Panc1 (cell line): ENCODE measurements at regions not wholly inside any gene's neighbourhood (a gene's known extent, or its start where the extent isn't known, plus 50 kb on each side); places are given as distances from the start of the nearest gene placed in this dataset.
"Not testable (repeated sequence)": the region's sequence is repeated elsewhere in the genome, so short reads cannot be mapped to it uniquely, and the experiment has no call there.

ENCODE experiments used
- ATAC-seq: fragments of 200-7000 bp; cut with Tn5 transposase; 2 replicates; pipeline ENCODE4 v1.9.1; 2020; ENCODE audit warnings: mild to moderate bottlenecking, moderate library complexity
- BruUV-seq: library from RNA; stranded (reverse); fragments of 400-500 nt; replicated peaks from 2 replicates; lab custom pipeline; 2021; lab: Mats Ljungman, UMichigan
- CTCF ChIA-PET: fragments of 300-600 bp; sonication (Branson Sonifier 250); formaldehyde crosslinking; loops from one replicate; lab custom pipeline; 2022; ENCODE audit warnings: antibody characterized with exemption; lab: Charles Lee
- POLR2A ChIA-PET: fragments of 300-600 bp; sonication (Branson Sonifier 250); formaldehyde crosslinking; loops from one replicate; lab custom pipeline; 2022; ENCODE audit warnings: antibody characterized with exemption; lab: Charles Lee
- DNase-seq: peaks from one replicate; pipeline ENCODE4 v3.0.0-alpha.2; 2010; ENCODE audit warnings: low read depth, low spot score
- H3K27ac ChIP-seq: 2 replicates; pipeline ENCODE4 v1.5.1; 2011; ENCODE audit warnings: mild to moderate bottlenecking, low read length, inconsistent platforms
- H3K27me3 ChIP-seq: fragments of 200-500 bp; sonication (Bioruptor generic); 2 replicates; pipeline ENCODE4 v1.6.0; 2014; ENCODE audit warnings: low read length, inconsistent platforms; ENCODE audit not compliant: control insufficient read depth, insufficient read depth
- H3K36me3 ChIP-seq: fragments of 200-500 bp; sonication (Bioruptor generic); 2 replicates; pipeline ENCODE4 v1.5.1; 2014; ENCODE audit warnings: inconsistent platforms, mild to moderate bottlenecking, low read length, moderate library complexity; ENCODE audit not compliant: control insufficient read depth, insufficient read depth
- H3K4me1 ChIP-seq: 2 replicates; pipeline ENCODE4 v1.5.1; 2011; ENCODE audit warnings: inconsistent platforms, mild to moderate bottlenecking, low read length, moderate library complexity; ENCODE audit not compliant: control insufficient read depth, insufficient read depth
- H3K4me3 ChIP-seq, 2 experiments: 2 replicates each; pipeline ENCODE4 v1.5.1; 2011 to 2012; ENCODE audit warnings: low read depth in 2 of 2, low read length in 2 of 2, mild to moderate bottlenecking in 2 of 2, inconsistent platforms in 1 of 2, moderate library complexity in 1 of 2
- H3K9me3 ChIP-seq: fragments of 200-500 bp; sonication (Bioruptor generic); 2 replicates; pipeline ENCODE4 v1.5.1; 2014; ENCODE audit warnings: low read depth, mild to moderate bottlenecking, inconsistent platforms, low read length, moderate library complexity; ENCODE audit not compliant: control insufficient read depth, insufficient read depth
- POLR2AphosphoS5 ChIP-seq: IDR thresholded peaks from 2 replicates; pipeline ENCODE4 v1.6.1; 2012; ENCODE audit warnings: mild to moderate bottlenecking, low read depth, low read length, moderate library complexity
- SIN3A ChIP-seq: IDR thresholded peaks from 2 replicates; pipeline ENCODE4 v1.6.1; 2012; ENCODE audit warnings: low read depth, mild to moderate bottlenecking, low read length, moderate library complexity, borderline replicate concordance; ENCODE audit not compliant: insufficient read depth
- TCF7L2 ChIP-seq: IDR thresholded peaks from 2 replicates; pipeline ENCODE4 v1.6.1; 2011; ENCODE audit warnings: mild to moderate bottlenecking, low read depth, low read length, inconsistent platforms
- in situ Hi-C: cut with HindIII; loops from 2 replicates; pipeline ENCODE4 v1.10.0; 2016; ENCODE audit warnings: low sequenced_read_pairs, low pct_unique_long_range_greater_than_20kb
- intact Hi-C: fragments of 100-400 bp; cut with micrococcal nuclease; formaldehyde crosslinking; loops from one replicate; pipeline ENCODE4 v1.10.0; 2022; ENCODE audit not compliant: unreplicated experiment
- TF ChIP-seq, protein P1 (sequence below), 2 experiments: IDR thresholded peaks; 2 replicates each; pipeline ENCODE4 v1.6.1; 2011 to 2012; ENCODE audit warnings: low read depth in 2 of 2, control low read depth in 1 of 2, low read length in 1 of 2, mild to moderate bottlenecking in 1 of 2, moderate library complexity in 1 of 2; ENCODE audit not compliant: insufficient read depth in 1 of 2
- TF ChIP-seq, protein P2 (sequence below): fragments of 450-650 bp; IDR thresholded peaks from 2 replicates; pipeline ENCODE4 v1.5.1; 2017; ENCODE audit warnings: mild to moderate bottlenecking

DNA sequence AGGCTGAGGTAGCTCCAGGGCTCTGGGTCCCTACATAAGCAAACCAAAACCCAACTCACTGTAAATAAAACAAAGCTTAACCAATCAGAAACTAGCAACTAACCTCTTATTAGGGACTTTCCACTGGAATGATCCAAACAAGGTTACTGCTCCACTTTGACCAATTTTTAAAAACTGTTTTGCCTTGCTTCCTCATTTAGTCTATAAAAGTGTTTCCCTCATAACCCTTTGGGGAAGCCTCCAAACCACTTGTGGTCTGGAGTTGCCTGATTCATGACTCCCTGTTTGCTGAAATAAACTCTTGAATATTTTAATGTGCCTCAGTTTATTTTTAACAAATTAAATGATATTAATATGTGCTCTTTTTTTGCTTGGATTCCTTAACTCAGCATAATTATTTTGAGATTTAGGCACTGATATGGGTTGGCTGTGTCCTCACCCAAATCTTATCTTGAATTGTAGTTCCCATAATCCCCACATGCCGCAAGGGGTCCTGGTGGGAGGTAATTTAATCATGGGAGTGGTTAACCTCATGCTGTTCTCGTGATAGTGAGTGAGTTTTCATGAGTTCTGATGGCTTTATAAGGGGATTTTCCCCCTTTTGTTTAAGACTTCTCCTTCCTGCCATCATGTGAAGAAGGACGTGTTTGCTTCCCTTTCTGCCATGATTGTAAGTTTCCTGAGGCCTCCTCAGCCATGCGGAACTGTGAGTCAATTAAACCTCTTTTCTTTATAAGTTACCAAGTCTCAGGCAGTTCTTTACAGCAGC, 90.6 kb downstream of the CD200R1L start:
- Histone ChIP-seq H3K27ac (no peak overlapping the region), H3K4me1 (no peaks in the 10 kb centered on the region), H3K27me3 (no peaks in the 10 kb centered on the region), H3K36me3 (no peaks in the 10 kb centered on the region), H3K9me3 (no peaks in the 10 kb centered on the region), H3K4me3 (no peak overlapping the region)
- DNase-seq (no peak), ATAC-seq (no peak)
- ChIA-PET CTCF (no interaction called here), POLR2A (no interaction called here)
- BruUV-seq = no TSS peak
- intact Hi-C loops = no loop called here
- in situ Hi-C loops = no loop called here
- TF ChIP-seq, protein P1, sequence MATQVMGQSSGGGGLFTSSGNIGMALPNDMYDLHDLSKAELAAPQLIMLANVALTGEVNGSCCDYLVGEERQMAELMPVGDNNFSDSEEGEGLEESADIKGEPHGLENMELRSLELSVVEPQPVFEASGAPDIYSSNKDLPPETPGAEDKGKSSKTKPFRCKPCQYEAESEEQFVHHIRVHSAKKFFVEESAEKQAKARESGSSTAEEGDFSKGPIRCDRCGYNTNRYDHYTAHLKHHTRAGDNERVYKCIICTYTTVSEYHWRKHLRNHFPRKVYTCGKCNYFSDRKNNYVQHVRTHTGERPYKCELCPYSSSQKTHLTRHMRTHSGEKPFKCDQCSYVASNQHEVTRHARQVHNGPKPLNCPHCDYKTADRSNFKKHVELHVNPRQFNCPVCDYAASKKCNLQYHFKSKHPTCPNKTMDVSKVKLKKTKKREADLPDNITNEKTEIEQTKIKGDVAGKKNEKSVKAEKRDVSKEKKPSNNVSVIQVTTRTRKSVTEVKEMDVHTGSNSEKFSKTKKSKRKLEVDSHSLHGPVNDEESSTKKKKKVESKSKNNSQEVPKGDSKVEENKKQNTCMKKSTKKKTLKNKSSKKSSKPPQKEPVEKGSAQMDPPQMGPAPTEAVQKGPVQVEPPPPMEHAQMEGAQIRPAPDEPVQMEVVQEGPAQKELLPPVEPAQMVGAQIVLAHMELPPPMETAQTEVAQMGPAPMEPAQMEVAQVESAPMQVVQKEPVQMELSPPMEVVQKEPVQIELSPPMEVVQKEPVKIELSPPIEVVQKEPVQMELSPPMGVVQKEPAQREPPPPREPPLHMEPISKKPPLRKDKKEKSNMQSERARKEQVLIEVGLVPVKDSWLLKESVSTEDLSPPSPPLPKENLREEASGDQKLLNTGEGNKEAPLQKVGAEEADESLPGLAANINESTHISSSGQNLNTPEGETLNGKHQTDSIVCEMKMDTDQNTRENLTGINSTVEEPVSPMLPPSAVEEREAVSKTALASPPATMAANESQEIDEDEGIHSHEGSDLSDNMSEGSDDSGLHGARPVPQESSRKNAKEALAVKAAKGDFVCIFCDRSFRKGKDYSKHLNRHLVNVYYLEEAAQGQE (IDR thresholded peaks at IDR 0.05; ENCODE audit: insufficient read depth in 1 of 2, low read depth in 2 of 2, low read length in 1 of 2) = no peak
- TF ChIP-seq, protein P2, sequence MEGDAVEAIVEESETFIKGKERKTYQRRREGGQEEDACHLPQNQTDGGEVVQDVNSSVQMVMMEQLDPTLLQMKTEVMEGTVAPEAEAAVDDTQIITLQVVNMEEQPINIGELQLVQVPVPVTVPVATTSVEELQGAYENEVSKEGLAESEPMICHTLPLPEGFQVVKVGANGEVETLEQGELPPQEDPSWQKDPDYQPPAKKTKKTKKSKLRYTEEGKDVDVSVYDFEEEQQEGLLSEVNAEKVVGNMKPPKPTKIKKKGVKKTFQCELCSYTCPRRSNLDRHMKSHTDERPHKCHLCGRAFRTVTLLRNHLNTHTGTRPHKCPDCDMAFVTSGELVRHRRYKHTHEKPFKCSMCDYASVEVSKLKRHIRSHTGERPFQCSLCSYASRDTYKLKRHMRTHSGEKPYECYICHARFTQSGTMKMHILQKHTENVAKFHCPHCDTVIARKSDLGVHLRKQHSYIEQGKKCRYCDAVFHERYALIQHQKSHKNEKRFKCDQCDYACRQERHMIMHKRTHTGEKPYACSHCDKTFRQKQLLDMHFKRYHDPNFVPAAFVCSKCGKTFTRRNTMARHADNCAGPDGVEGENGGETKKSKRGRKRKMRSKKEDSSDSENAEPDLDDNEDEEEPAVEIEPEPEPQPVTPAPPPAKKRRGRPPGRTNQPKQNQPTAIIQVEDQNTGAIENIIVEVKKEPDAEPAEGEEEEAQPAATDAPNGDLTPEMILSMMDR = no peak
- TF ChIP-seq SIN3A (no peak), TCF7L2 (no peak), POLR2AphosphoS5 (no peak)

DNA sequence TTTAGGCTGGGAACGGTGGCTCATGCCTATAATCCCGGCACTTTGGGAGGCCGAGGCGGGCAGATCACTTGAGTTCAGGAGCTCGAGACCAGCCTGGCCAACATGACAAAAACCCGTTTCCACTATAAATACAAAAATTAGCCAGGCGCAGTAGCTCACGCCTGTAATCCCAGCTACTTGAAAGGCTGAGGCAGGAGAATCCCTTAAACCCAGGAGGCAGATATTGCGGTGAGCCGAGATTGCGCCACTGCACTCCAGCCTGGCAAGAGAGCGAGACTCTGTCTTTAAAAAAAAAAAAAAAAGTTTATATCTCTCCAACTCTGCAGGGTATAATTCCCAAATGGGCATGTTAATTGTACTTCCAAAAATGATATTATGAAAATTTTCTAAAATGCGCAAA, 91.6 kb downstream of the CD200R1L start:
- H3K4me1 ChIP-seq, DNase-seq, in situ Hi-C loops, intact Hi-C loops, H3K9me3 ChIP-seq, POLR2A ChIA-PET, H3K36me3 ChIP-seq, CTCF ChIA-PET, ATAC-seq, H3K27ac ChIP-seq, BruUV-seq, H3K27me3 ChIP-seq, H3K4me3 ChIP-seq: not testable (repeated sequence)
